ENCODE measurements at regions not wholly inside any gene's neighbourhood (a gene's known extent, or its start where the extent isn't known, plus 50 kb on each side); places are given as distances from the start of the nearest gene placed in this dataset.

DNA sequence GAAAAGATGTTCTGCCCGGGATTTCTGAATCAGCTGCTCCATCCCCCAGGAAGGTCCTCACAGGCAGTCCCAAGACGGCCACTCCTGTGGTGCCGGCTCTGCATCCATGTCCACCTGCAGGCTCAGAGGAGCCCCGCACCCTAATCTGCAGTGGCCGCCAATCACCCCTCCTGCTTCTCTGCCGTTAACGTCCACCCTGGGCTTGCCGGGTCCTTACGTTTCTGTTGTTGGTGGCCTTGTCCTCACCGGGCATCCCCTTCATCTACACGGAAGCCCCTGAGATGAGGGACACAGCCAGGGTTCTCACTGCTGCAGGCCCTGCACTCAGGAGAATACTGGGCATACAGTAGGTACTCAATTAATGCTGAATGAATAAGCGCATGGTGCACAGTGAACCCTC is 131.5 kb upstream of the SNTG2 start:
- TF ChIP-seq, protein P1, sequence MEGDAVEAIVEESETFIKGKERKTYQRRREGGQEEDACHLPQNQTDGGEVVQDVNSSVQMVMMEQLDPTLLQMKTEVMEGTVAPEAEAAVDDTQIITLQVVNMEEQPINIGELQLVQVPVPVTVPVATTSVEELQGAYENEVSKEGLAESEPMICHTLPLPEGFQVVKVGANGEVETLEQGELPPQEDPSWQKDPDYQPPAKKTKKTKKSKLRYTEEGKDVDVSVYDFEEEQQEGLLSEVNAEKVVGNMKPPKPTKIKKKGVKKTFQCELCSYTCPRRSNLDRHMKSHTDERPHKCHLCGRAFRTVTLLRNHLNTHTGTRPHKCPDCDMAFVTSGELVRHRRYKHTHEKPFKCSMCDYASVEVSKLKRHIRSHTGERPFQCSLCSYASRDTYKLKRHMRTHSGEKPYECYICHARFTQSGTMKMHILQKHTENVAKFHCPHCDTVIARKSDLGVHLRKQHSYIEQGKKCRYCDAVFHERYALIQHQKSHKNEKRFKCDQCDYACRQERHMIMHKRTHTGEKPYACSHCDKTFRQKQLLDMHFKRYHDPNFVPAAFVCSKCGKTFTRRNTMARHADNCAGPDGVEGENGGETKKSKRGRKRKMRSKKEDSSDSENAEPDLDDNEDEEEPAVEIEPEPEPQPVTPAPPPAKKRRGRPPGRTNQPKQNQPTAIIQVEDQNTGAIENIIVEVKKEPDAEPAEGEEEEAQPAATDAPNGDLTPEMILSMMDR (conservative IDR thresholded peaks at IDR 0.05; ENCODE audit: low read depth, low read length), result no peak
- H3K4me3 ChIP-seq (ENCODE audit: low read depth, low read length), result no peak overlapping the region
- no peak for DNase-seq (ENCODE audit: low read depth)

DNA sequence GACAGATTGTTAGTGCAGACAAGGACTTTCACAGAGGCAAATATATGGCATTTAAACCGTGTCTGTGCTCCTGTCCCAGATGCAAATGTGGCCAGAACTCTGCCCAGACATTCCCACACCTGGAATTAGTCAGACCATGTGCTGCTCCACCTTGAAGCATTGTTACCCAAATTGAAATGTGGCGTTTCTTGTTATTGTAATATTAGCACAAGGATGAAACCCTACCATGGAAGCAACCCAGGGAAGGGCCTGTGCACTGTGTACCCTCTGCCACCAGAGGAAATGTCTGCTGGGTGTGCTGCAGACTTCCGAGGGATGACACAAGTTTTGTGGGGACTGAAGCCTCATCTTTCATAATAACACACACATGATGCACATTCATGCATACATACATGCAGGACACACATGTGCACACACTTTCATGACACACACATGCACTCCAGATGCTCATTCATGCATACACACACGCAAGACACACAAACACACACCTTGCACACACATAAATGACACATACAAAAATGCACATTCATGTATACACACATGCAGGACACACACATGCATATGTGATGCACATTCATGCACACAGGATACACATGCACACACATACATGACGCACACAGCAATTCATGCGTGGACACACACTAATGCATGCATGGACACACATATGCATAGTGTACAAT is 133.2 kb upstream of the SNTG2 start:
- no peak overlapping the region for H3K4me3 ChIP-seq (ENCODE audit: low read depth, low read length)
- no peak for DNase-seq (ENCODE audit: low read depth)
- TF ChIP-seq, protein P1 (conservative IDR thresholded peaks at IDR 0.05; ENCODE audit: low read depth, low read length), result no peak

DNA sequence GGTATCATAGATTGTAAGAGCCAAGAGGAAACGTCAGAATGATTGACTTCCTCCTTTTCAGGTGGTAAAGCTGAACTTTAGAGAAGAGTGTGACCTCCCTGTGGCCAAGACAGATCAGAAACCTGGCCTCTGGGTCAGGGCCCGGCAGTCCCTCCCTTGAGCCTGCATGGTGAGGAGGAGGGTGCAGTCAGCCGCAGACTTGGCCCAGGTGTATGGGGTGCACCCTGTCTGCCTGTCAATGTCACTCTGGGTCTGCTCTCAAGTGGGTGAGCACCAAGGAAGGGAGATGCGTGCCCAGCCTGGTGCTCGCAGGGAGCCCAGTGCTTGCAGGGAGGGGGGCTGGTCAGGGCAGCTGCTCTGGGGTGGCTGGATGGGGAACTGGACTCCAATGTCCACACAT is 134.4 kb upstream of the SNTG2 start:
- no peak for DNase-seq (ENCODE audit: low read depth)
- H3K4me3 ChIP-seq (ENCODE audit: low read depth, low read length), result no peak overlapping the region
- TF ChIP-seq, protein P1 (conservative IDR thresholded peaks at IDR 0.05; ENCODE audit: low read depth, low read length), result no peak

DNA sequence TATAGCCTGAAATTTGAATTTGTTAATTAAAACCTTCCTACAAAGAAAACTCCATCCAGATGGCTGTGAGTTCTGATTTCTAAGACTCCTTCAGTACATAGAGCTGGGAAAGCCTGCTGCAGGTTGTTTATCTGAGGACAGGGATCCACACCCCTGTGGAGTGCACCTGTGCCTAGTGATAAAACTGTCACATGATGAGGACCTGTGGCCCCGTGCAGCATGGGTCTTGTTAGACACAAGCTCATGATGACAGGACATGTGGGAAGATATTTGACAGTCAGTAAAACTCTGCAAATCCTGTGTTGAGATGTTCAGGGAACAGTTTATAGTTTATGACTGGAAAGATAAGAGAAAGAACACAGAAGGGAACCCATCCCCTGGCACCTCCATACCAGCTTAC is 133.2 kb upstream of the TMEM18 start:
- TF ChIP-seq, protein P1 (conservative IDR thresholded peaks at IDR 0.05; ENCODE audit: low read depth, low read length), result no peak
- no peak for DNase-seq (ENCODE audit: low read depth)
- H3K4me3 ChIP-seq (ENCODE audit: low read depth, low read length), result no peak overlapping the region

DNA sequence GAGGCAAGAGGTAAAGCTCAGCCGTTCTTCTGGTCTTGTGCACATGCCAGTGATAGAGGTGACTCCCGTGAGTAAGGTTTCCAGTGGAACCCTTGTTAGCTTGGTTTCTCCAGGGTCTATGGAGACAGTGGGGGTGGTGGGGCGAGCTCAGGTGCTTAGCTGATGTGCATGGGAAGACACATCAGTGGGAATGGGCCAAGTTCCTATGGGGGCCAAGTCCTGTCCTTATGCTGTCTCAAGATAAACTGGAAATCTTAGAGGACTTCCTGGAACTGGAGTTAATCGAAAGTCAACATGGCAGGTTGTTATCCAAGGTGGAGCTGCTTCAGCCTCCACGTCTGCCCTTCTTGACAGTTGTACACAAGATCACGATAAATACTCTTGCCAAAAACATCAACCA is 130.1 kb upstream of the TMEM18 start:
- DNase-seq (ENCODE audit: low read depth), result no peak
- TF ChIP-seq, protein P1 (conservative IDR thresholded peaks at IDR 0.05; ENCODE audit: low read depth, low read length), result no peak

DNA sequence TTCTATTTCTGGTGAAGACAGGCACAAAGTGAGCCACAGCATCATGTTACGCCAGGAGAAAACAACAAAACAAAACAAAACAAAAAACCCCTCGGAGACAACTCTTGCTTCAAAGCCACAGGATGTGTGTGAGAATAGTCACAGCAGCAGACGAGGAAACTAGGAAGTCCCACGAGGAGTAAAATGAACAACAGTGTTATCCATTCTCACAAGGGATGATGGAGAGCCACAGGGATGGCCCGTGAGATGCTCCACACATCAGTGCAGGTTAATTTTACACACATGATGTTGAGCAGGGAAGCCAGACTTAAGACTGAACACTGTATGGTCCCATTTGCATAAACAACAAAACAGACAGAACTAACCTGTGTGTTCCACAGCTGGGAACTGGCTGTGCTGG is 128.5 kb upstream of the TMEM18 start:
- DNase-seq (ENCODE audit: low read depth), result no peak
- TF ChIP-seq, protein P1 (conservative IDR thresholded peaks at IDR 0.05; ENCODE audit: low read depth, low read length), result no peak
- H3K4me3 ChIP-seq (ENCODE audit: low read depth, low read length), result no peak overlapping the region

More for the DNA sequence above, 130.1 kb upstream of the TMEM18 start:
- H3K4me3 ChIP-seq (ENCODE audit: low read depth, low read length), result no peak overlapping the region

DNA sequence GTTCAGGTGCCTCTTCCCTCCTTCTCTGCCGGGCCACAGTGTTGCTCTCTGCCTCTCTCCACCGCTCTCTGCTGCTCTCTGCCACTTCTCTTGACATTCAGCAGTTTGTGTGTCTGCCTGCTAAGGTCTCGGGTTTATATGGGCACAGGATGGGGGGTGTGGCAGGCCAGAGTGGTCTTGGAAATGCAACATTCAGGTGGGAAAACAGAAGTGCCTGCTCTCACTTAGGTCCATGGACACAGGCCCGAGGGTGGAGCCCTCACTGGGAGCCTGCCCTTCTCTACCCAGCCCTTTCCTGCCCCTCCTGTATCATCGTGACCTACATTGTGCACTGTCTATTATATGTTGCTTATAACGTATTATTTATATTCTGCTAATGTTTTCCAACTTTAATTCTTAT is 120.8 kb upstream of the TMEM18 start:
- TF ChIP-seq, protein P1 (conservative IDR thresholded peaks at IDR 0.05; ENCODE audit: low read depth, low read length), result no peak
- no peak overlapping the region for H3K4me3 ChIP-seq (ENCODE audit: low read depth, low read length)
- no peak for DNase-seq (ENCODE audit: low read depth)
